Neural progenitor cell (in vitro differentiated cells): ENCODE measurements at regions not wholly inside any gene's neighbourhood (a gene's known extent, or its start where the extent isn't known, plus 50 kb on each side); places are given as distances from the start of the nearest gene placed in this dataset.

Experiments used
- DNase-seq: peaks from one replicate; pipeline ENCODE4 v3.0.0-alpha.2; 2016; ENCODE audit warnings: low spot score
- H2AFZ ChIP-seq: fragments of 200-600 bp; sonication (generic); replicated peaks from 2 replicates; pipeline ENCODE4 v1.6.1; 2016; ENCODE audit warnings: antibody characterized with exemption
- H3F3A ChIP-seq: fragments of 200-600 bp; sonication (generic); 2 replicates; pipeline ENCODE4 v1.6.1; 2016; ENCODE audit warnings: antibody characterized with exemption, low read depth
- H3K27ac ChIP-seq: fragments of 200-600 bp; sonication (generic); 2 replicates; pipeline ENCODE4 v1.5.1; 2016; ENCODE audit warnings: mild to moderate bottlenecking
- H3K27me3 ChIP-seq: fragments of 200-600 bp; sonication (generic); 2 replicates; pipeline ENCODE4 v1.6.1; 2016; ENCODE audit warnings: mild to moderate bottlenecking, moderate library complexity
- H3K36me3 ChIP-seq: fragments of 200-600 bp; sonication (generic); 2 replicates; pipeline ENCODE4 v1.5.1; 2016
- H3K4me1 ChIP-seq: fragments of 200-600 bp; sonication (generic); 2 replicates; pipeline ENCODE4 v1.6.1; 2016; ENCODE audit warnings: mixed run types
- H3K4me2 ChIP-seq: fragments of 200-600 bp; sonication (generic); 2 replicates; pipeline ENCODE4 v1.6.1; 2016
- H3K4me3 ChIP-seq: fragments of 200-600 bp; sonication (generic); 2 replicates; pipeline ENCODE4 v1.5.1; 2016
- H3K79me2 ChIP-seq: fragments of 200-600 bp; sonication (generic); 2 replicates; pipeline ENCODE4 v1.6.1; 2016; ENCODE audit warnings: low read depth
- H3K9ac ChIP-seq: fragments of 200-600 bp; sonication (generic); 2 replicates; pipeline ENCODE4 v1.6.1; 2016
- H3K9me3 ChIP-seq: fragments of 200-600 bp; sonication (generic); 2 replicates; pipeline ENCODE4 v1.5.1; 2016; ENCODE audit warnings: low read depth
- H4K20me1 ChIP-seq: fragments of 200-600 bp; sonication (generic); 2 replicates; pipeline ENCODE4 v1.6.1; 2016; ENCODE audit warnings: low read depth
- H3K27ac Mint-ChIP-seq: 3 replicates; pipeline ENCODE4 v1.8.0; 2021; ENCODE audit warnings: mixed read lengths
- H3K27me3 Mint-ChIP-seq: 2 replicates; pipeline ENCODE4 v1.8.0; 2022; ENCODE audit warnings: low read depth, mild to moderate bottlenecking, inconsistent platforms, moderate library complexity, mixed read lengths; ENCODE audit not compliant: insufficient read depth
- H3K36me3 Mint-ChIP-seq: 3 replicates; pipeline ENCODE4 v1.8.0; 2021; ENCODE audit warnings: mixed read lengths
- H3K4me1 Mint-ChIP-seq: 3 replicates; pipeline ENCODE4 v1.8.0; 2021; ENCODE audit warnings: mixed read lengths
- H3K4me3 Mint-ChIP-seq: 3 replicates; pipeline ENCODE4 v1.8.0; 2021; ENCODE audit warnings: mild to moderate bottlenecking, moderate library complexity, mixed read lengths
- H3K9me3 Mint-ChIP-seq: 3 replicates; pipeline ENCODE4 v1.8.0; 2020; ENCODE audit warnings: mixed read lengths
- CTCF ChIP-seq: fragments of 200-600 bp; sonication (generic); IDR thresholded peaks from 2 replicates; pipeline ENCODE4 v1.5.1; 2017; ENCODE audit warnings: antibody characterized with exemption, mild to moderate bottlenecking
- EZH2 ChIP-seq: fragments of 200-600 bp; sonication (generic); IDR thresholded peaks from 2 replicates; pipeline ENCODE4 v1.6.1; 2017; ENCODE audit warnings: antibody characterized with exemption, mild to moderate bottlenecking, moderate library complexity
- EZH2phosphoT487 ChIP-seq: fragments of 200-600 bp; sonication (generic); IDR thresholded peaks from 2 replicates; pipeline ENCODE4 v1.6.1; 2017; ENCODE audit warnings: antibody characterized with exemption

GRCh38 chrX:13433298-13433605 lies 113.4 kb upstream of the ATXN3L start:
- no peak overlapping the region for H3K27ac ChIP-seq
- TF ChIP-seq EZH2 (no peak), CTCF (no peak), EZH2phosphoT487 (no peak)
- no peaks in the 10 kb centered on the region for H3K36me3 ChIP-seq
- H3K4me3 ChIP-seq: no peak overlapping the region
- H3K27me3 ChIP-seq: no peaks in the 10 kb centered on the region
- H3K27ac Mint-ChIP-seq: no peak overlapping the region
- H3K4me3 Mint-ChIP-seq: no peak overlapping the region
- no peak overlapping the region for H3K4me2 ChIP-seq
- H3K79me2 ChIP-seq: no peaks in the 10 kb centered on the region
- peaks cover 14% of the 10 kb centered on the region for H3K4me1 Mint-ChIP-seq
- no peaks in the 10 kb centered on the region for H3K9me3 ChIP-seq
- H4K20me1 ChIP-seq: no peaks in the 10 kb centered on the region
- no peak for DNase-seq
- no peak overlapping the region for H3K9ac ChIP-seq
- H3F3A ChIP-seq: no peaks in the 10 kb centered on the region
- no peak overlapping the region for H2AFZ ChIP-seq
- peaks cover 8% of the 10 kb centered on the region for H3K9me3 Mint-ChIP-seq
- H3K27me3 Mint-ChIP-seq: peaks cover 2% of the 10 kb centered on the region
- H3K4me1 ChIP-seq: peaks cover 6% of the 10 kb centered on the region
- peaks cover 2% of the 10 kb centered on the region for H3K36me3 Mint-ChIP-seq

GRCh38 chrX:13432414-13433297 lies 112.8 kb upstream of the ATXN3L start:
- no peak overlapping the region for H2AFZ ChIP-seq
- Mint-ChIP-seq H3K4me3 (no peak overlapping the region), H3K4me1 (peaks cover 18% of the 10 kb centered on the region), H3K27ac (no peak overlapping the region), H3K9me3 (peaks cover 8% of the 10 kb centered on the region), H3K27me3 (peaks cover 2% of the 10 kb centered on the region), H3K36me3 (peaks cover 2% of the 10 kb centered on the region)
- H3K4me2 ChIP-seq: no peak overlapping the region
- no peak overlapping the region for H3K27ac ChIP-seq
- TF ChIP-seq EZH2 (no peak), EZH2phosphoT487 (no peak), CTCF (no peak)
- no peak for DNase-seq
- no peak overlapping the region for H3K9ac ChIP-seq
- H3K4me1 ChIP-seq: peaks cover 12% of the 10 kb centered on the region
- H3K9me3 ChIP-seq: no peaks in the 10 kb centered on the region
- H4K20me1 ChIP-seq: no peaks in the 10 kb centered on the region
- H3K79me2 ChIP-seq: no peaks in the 10 kb centered on the region
- H3K4me3 ChIP-seq: no peak overlapping the region
- no peaks in the 10 kb centered on the region for H3K36me3 ChIP-seq
- no peaks in the 10 kb centered on the region for H3F3A ChIP-seq
- H3K27me3 ChIP-seq: no peaks in the 10 kb centered on the region

- no peak overlapping the region for H3K9ac ChIP-seq
These were observed 110.4 kb upstream of the ATXN3L start for GRCh38 chrX:13430136-13430827.

More at GRCh38 chrX:13430136-13430827, 110.4 kb upstream of the ATXN3L start:
- H3K4me1 ChIP-seq: peaks cover 13% of the 10 kb centered on the region
- H2AFZ ChIP-seq: no peak overlapping the region
- no peak overlapping the region for H3K4me2 ChIP-seq
- no peaks in the 10 kb centered on the region for H3K9me3 ChIP-seq
- H4K20me1 ChIP-seq: no peaks in the 10 kb centered on the region
- no peak overlapping the region for H3K4me3 ChIP-seq
- H3K27ac Mint-ChIP-seq: no peak overlapping the region
- no peaks in the 10 kb centered on the region for H3K27me3 ChIP-seq
- DNase-seq: no peak
- no peaks in the 10 kb centered on the region for H3K79me2 ChIP-seq
- H3K4me3 Mint-ChIP-seq: no peak overlapping the region
- H3K27me3 Mint-ChIP-seq: no peaks in the 10 kb centered on the region
- H3K9me3 Mint-ChIP-seq: peaks cover 8% of the 10 kb centered on the region
- peaks cover 2% of the 10 kb centered on the region for H3K36me3 Mint-ChIP-seq
- no peak overlapping the region for H3K27ac ChIP-seq
- H3F3A ChIP-seq: no peaks in the 10 kb centered on the region
- H3K4me1 Mint-ChIP-seq: peaks cover 19% of the 10 kb centered on the region
- H3K36me3 ChIP-seq: no peaks in the 10 kb centered on the region
- TF ChIP-seq CTCF: no peak
- no peak for TF ChIP-seq EZH2phosphoT487
